T-helper 2 cell treated with Interferon-gamma antibody and Interleukin-4, amounts not matched to agents 5 μg/mL and 100 μg/mL, for 36 hours (primary cell): ENCODE measurements at regions not wholly inside any gene's neighbourhood (a gene's known extent, or its start where the extent isn't known, plus 50 kb on each side); places are given as distances from the start of the nearest gene placed in this dataset.
"Not testable (repeated sequence)": the region's sequence is repeated elsewhere in the genome, so short reads cannot be mapped to it uniquely, and the experiment has no call there.

Experiments
- DNase-seq: peaks from one replicate; pipeline ENCODE4 v3.0.0; 2021; ENCODE audit warnings: low spot score
- H3K27ac Mint-ChIP-seq: one replicate; pipeline ENCODE4 v1.8.0; 2021; ENCODE audit warnings: mild to moderate bottlenecking, mixed read lengths
- H3K27me3 Mint-ChIP-seq: one replicate; pipeline ENCODE4 v1.8.0; 2021; ENCODE audit warnings: low read depth, mixed read lengths
- H3K36me3 Mint-ChIP-seq: one replicate; pipeline ENCODE4 v1.8.0; 2021; ENCODE audit warnings: low read depth, mixed read lengths
- H3K4me1 Mint-ChIP-seq: one replicate; pipeline ENCODE4 v1.8.0; 2021; ENCODE audit warnings: low read depth, mixed read lengths
- H3K4me3 Mint-ChIP-seq: one replicate; pipeline ENCODE4 v1.8.0; 2022; ENCODE audit warnings: mild to moderate bottlenecking, moderate library complexity, mixed read lengths
- H3K9me3 Mint-ChIP-seq: one replicate; pipeline ENCODE4 v1.8.0; 2021; ENCODE audit warnings: mixed read lengths

DNA sequence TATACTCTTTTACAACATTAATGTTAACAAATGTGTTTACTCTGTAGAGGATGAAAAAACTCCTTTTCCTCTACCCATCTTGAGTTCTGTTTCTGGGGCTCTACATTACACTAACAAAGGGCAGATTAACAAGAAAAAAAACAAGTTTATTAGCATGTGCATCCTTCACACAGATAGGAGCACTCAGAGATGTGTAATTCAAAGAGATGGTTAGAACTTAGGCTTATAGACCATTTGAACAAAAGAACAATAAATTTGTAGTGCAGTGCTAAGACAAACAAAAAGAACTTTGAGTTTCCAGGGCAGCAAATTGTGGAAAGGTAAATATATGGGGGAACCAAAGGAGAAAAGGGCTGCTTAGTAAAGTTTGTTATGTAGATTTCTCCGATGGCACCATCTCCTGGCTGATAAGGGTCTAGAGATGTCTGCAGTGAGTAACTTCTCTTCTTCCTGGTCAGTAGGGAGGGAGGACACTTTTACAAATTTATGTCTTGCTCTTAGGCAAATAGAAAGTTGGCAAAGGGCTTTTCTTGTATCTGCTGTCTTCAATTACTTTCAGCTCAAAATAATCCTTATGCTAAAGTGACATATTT, 1249.9 kb upstream of the TENM3 start:
- Mint-ChIP-seq H3K27ac (no peak overlapping the region), H3K36me3 (no peaks in the 10 kb centered on the region), H3K27me3 (no peaks in the 10 kb centered on the region), H3K4me1 (no peaks in the 10 kb centered on the region), H3K4me3 (no peak overlapping the region), H3K9me3 (peaks cover 6% of the 10 kb centered on the region)
- DNase-seq: no peak

DNA sequence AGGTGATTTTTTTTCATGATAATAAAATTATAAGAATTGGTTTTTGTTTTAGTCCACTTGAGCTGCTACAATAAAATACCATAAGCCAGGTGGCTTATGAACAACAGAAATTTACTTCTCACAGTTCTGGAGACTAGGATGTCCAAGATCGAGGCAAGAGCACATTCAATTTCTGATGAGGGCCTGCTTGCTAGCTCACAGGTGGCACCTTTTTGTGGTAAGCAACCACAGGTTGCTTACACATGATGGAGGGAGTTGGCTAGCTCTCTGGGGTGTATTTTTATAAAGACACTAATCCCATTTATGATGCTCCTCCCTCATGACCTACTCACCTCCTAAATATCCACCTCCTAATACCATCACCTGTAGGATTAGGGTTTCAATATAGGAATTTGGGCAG, 1248.5 kb upstream of the TENM3 start:
- no peaks in the 10 kb centered on the region for H3K4me1 Mint-ChIP-seq
- no peak overlapping the region for H3K27ac Mint-ChIP-seq
- H3K9me3 Mint-ChIP-seq: peaks cover 6% of the 10 kb centered on the region
- H3K36me3 Mint-ChIP-seq: no peaks in the 10 kb centered on the region
- DNase-seq: no peak
- no peak overlapping the region for H3K4me3 Mint-ChIP-seq
- no peaks in the 10 kb centered on the region for H3K27me3 Mint-ChIP-seq

DNA sequence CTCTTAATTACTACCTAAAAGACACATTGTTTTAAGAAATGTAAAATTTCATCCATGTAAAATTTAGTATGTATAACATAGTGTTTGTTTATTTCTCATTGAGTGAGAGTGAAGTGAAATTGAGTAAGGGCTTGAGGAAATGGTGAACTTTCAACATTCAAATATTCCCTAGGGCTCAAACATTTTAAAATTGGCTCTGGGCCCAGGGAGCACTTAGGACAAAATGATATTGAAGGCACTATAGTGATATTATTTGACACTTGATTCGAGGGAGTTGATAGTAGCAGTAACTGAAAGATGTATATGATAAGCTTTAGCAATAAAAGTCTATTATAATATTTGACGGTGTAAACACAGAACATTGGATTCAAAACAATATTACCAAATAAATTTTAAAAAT, 1244.0 kb upstream of the TENM3 start:
- H3K36me3 Mint-ChIP-seq: no peaks in the 10 kb centered on the region
- peaks cover 13% of the 10 kb centered on the region for H3K9me3 Mint-ChIP-seq
- DNase-seq: no peak
- no peak overlapping the region for H3K27ac Mint-ChIP-seq
- H3K27me3 Mint-ChIP-seq: no peaks in the 10 kb centered on the region
- H3K4me3 Mint-ChIP-seq: no peak overlapping the region
- no peaks in the 10 kb centered on the region for H3K4me1 Mint-ChIP-seq

DNA sequence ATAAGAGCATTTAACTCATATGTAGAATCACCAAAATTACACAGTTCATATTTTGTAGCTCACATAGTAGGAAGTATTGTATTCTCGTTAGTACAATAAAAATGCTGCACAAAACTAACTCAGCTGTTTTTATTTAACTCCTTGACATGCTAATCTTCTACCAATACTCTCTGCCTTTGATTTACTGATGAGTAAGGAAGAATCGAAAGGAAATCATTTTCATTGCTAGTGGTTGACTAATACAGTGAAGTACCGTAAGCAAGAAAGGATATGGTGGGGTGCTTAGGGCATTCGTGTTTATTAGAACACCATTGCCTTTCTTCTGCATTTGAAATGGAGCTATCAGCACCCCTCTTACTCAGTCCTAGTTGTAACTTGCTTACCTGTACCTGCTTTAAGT, 1239.1 kb upstream of the TENM3 start:
- Mint-ChIP-seq H3K4me1 (no peaks in the 10 kb centered on the region), H3K27me3 (no peaks in the 10 kb centered on the region), H3K4me3 (no peak overlapping the region), H3K9me3 (peaks cover 20% of the 10 kb centered on the region), H3K27ac (no peak overlapping the region), H3K36me3 (no peaks in the 10 kb centered on the region)
- DNase-seq: no peak

DNA sequence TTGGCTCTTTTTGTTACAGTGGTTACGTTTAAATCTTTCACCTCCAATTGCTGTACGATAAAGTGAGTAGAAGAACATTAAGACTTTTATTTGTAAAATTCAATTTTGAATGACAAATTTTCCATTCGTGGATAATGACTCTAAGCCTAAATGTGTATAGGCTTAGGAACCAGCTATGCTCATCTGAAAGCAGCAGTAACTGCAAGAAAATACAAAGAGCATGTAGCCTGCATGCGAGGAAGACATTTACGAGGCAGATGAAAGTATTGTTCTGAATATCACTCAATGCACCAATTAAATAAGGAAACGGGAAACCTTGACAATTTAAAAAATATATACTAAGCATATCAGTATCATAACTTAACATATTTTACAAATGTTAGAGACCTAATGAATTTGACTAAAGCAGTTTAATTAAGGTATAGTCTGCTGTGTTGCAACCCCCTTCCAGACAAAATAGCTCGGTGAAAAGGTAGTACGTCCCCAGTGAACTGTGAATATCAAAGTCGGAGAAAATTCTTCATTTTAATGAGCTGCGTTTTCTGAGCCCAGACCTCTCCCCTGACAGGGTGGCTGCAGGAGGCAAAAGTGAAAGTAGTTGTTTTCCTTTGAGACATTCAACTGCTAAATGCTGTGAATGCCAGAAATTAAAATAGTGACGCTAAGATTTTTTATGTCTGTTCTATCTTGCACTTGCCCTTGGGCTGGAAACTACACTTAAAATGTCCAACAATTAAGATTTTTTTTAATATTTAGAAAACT, 1236.5 kb upstream of the TENM3 start:
- H3K4me1 Mint-ChIP-seq: no peaks in the 10 kb centered on the region
- peaks cover 19% of the 10 kb centered on the region for H3K9me3 Mint-ChIP-seq
- H3K27ac Mint-ChIP-seq: no peak overlapping the region
- DNase-seq: no peak
- no peaks in the 10 kb centered on the region for H3K36me3 Mint-ChIP-seq
- H3K4me3 Mint-ChIP-seq: no peak overlapping the region
- no peaks in the 10 kb centered on the region for H3K27me3 Mint-ChIP-seq

DNA sequence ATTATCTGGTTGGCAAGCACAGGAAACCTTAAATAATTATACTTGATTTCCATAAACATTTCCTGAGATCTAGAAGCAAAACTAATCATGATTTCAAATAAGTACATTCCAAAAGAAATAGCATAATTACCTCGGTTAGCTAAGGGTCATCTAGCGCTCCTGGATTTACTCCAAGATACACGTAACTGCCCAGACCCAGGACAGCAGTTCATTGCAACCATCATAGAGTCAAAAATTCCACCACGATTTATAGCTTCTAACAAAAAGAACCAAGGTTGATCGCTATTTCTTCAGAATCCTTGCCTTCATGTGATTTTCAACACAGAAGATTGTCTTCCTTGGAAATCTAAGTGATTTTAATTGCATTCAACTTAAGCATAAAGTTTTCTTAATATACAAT, 1235.5 kb upstream of the TENM3 start:
- H3K36me3 Mint-ChIP-seq: no peaks in the 10 kb centered on the region
- DNase-seq: no peak
- H3K9me3 Mint-ChIP-seq: peaks cover 20% of the 10 kb centered on the region
- no peaks in the 10 kb centered on the region for H3K4me1 Mint-ChIP-seq
- H3K27ac Mint-ChIP-seq: no peak overlapping the region
- H3K27me3 Mint-ChIP-seq: no peaks in the 10 kb centered on the region
- no peak overlapping the region for H3K4me3 Mint-ChIP-seq

DNA sequence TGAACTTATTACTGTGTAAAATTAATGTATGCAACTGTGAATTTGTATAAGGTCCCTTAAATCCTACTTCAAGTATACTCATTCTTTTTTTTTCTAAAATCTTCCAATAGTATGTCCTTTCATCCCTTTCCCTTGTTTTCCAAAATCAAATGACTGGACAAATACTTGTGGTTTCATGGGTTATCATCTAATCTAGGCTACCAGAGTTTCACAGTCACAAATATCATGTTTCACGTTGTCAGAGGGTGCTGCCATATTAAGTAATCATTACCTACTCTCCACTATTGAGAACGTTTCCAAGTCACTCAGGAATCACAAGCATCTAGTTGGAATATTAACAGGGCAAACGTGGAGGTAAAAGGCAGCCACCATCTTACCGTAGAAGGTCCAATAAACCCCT, 1235.0 kb upstream of the TENM3 start:
- DNase-seq: no peak
- H3K4me3 Mint-ChIP-seq: no peak overlapping the region
- no peaks in the 10 kb centered on the region for H3K4me1 Mint-ChIP-seq

DNA sequence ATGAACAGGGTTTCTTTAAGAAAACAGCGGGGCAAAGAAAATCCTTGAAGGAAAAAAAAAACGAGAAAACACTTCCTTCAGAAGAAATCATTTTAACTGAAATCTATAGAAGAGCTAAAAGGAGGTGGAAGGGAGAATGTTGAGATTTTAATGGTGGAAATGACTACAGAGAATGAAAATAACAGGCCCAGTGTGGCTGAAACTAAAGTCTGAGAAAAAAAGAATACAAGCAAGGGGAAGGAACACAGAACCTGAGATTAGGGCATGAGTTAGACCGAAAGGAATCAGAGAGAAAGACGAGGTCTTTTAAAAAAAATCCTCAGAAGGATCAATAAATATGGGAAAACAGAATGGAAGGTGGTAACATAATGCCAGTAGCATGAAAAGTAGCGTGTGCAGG, 1230.0 kb upstream of the TENM3 start:
- Mint-ChIP-seq H3K27me3 (no peaks in the 10 kb centered on the region), H3K27ac (no peak overlapping the region), H3K4me1 (no peaks in the 10 kb centered on the region), H3K4me3 (no peak overlapping the region), H3K9me3 (peaks cover 24% of the 10 kb centered on the region), H3K36me3 (no peaks in the 10 kb centered on the region)
- no peak for DNase-seq

More for the DNA sequence above, 1235.0 kb upstream of the TENM3 start:
- no peaks in the 10 kb centered on the region for H3K36me3 Mint-ChIP-seq
- H3K27ac Mint-ChIP-seq: no peak overlapping the region
- peaks cover 24% of the 10 kb centered on the region for H3K9me3 Mint-ChIP-seq
- no peaks in the 10 kb centered on the region for H3K27me3 Mint-ChIP-seq

DNA sequence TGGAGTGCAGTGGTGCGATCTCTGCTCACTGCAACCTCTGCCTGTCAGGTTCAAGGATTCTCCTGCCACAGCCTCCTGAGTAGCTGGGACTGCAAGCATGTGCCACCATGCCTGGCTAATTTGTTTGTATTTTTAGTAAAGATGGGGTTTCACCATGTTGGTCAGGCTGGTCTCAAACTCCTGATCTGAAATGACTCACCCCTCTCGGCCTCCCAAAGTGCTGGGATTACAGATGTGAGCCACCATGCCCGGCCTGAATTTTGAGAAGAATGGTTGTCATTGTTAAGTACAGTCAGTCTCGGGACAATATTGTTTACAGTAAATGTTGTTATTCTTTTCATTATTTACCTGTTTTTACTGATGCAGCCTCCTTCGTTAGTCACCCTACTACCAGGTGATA, 1226.2 kb upstream of the TENM3 start:
- Mint-ChIP-seq H3K27ac (no peak overlapping the region), H3K4me1 (no peaks in the 10 kb centered on the region), H3K27me3 (no peaks in the 10 kb centered on the region), H3K36me3 (no peaks in the 10 kb centered on the region), H3K4me3 (no peak overlapping the region), H3K9me3 (peaks cover 23% of the 10 kb centered on the region)
- DNase-seq: no peak

DNA sequence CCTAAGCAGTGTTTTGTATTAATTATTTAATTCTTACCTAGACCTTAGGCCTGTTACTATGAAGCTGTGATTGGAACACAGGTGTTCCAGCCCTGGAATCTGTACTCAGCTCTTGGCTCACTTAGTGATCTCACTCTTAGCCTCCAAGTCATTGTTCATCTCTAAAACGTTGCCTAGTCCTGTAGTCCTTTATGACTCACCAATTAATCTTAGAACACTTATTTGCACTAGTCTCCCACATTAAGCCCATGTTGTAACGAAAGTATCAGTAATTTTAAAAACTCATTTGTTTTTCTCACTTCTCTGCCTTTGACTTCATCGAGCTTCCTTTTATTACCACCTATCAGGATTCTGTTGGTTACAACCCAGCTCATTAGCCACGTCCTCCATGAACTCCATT, 1224.7 kb upstream of the TENM3 start:
- Mint-ChIP-seq H3K36me3 (no peaks in the 10 kb centered on the region), H3K4me3 (no peak overlapping the region), H3K9me3 (peaks cover 18% of the 10 kb centered on the region), H3K27ac (no peak overlapping the region), H3K4me1 (no peaks in the 10 kb centered on the region), H3K27me3 (no peaks in the 10 kb centered on the region)
- no peak for DNase-seq

DNA sequence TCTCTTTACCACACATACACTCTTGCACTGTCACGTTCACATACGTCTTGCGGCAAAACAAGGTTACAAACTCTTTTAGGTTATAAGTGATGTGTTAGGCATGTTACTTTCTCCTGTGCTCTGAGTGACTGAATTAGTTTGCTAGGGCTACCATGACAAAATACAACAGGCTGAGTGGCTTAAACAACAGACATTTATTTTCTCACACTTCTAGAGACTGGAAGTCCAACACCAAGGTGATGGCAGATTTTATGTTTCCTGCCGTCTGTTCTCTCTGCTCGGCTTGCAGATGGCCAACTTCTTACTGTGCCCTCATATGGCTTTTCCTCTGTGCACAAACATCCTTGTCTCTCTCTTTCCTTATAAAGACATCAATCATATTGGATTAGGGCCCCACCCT, 1224.3 kb upstream of the TENM3 start:
- Mint-ChIP-seq H3K4me1 (no peaks in the 10 kb centered on the region), H3K36me3 (no peaks in the 10 kb centered on the region)

DNA sequence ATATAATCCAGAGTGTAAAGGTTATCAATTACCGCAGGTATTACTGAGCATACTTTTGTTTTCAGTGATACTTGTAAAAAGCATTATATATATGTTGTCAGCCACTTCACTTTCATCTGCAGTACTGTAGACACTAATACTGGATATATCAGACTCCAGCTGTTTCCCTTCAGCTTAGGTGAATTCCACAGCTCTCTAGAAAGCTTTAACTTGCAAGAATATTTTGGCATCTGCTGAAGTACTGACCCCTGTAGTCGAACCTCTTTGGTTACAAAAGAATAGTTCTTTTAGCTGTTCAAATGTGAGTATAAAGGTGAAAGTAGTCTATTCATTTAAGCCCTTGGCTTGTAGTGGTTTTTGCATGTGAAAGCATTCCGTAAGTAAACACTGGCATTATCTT, 1222.7 kb upstream of the TENM3 start:
- H3K4me3 Mint-ChIP-seq: no peak overlapping the region
- no peaks in the 10 kb centered on the region for H3K36me3 Mint-ChIP-seq
- DNase-seq: no peak
- peaks cover 14% of the 10 kb centered on the region for H3K9me3 Mint-ChIP-seq
- H3K27ac Mint-ChIP-seq: no peak overlapping the region
- no peaks in the 10 kb centered on the region for H3K4me1 Mint-ChIP-seq
- no peaks in the 10 kb centered on the region for H3K27me3 Mint-ChIP-seq

More for the DNA sequence above, 1224.3 kb upstream of the TENM3 start:
- H3K9me3 Mint-ChIP-seq: peaks cover 13% of the 10 kb centered on the region
- H3K27me3 Mint-ChIP-seq: no peaks in the 10 kb centered on the region
- DNase-seq: no peak
- H3K4me3 Mint-ChIP-seq: no peak overlapping the region
- H3K27ac Mint-ChIP-seq: no peak overlapping the region

DNA sequence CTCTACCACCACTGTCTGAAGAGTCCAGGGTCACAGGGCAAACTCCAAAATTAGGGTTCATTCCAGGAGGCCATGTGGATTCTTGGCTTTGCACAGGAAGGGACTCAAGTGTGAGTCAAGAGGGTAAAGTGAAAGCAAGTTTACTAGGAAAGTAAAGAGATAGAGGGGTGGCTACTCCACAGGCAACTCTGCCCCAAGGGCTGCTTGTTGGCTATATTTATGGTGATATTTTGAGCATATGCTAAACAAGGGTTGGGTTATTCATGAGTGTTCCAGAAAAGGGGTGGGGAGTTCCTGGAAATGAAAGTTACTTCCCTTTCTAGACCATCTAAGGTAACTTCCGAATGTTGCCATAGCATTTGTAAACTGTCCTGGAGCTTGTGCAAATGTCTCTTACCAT, 1222.0 kb upstream of the TENM3 start:
- Mint-ChIP-seq H3K27me3 (no peaks in the 10 kb centered on the region), H3K9me3 (peaks cover 14% of the 10 kb centered on the region), H3K4me1 (no peaks in the 10 kb centered on the region), H3K4me3 (no peak overlapping the region), H3K36me3 (no peaks in the 10 kb centered on the region), H3K27ac (no peak overlapping the region)
- no peak for DNase-seq

DNA sequence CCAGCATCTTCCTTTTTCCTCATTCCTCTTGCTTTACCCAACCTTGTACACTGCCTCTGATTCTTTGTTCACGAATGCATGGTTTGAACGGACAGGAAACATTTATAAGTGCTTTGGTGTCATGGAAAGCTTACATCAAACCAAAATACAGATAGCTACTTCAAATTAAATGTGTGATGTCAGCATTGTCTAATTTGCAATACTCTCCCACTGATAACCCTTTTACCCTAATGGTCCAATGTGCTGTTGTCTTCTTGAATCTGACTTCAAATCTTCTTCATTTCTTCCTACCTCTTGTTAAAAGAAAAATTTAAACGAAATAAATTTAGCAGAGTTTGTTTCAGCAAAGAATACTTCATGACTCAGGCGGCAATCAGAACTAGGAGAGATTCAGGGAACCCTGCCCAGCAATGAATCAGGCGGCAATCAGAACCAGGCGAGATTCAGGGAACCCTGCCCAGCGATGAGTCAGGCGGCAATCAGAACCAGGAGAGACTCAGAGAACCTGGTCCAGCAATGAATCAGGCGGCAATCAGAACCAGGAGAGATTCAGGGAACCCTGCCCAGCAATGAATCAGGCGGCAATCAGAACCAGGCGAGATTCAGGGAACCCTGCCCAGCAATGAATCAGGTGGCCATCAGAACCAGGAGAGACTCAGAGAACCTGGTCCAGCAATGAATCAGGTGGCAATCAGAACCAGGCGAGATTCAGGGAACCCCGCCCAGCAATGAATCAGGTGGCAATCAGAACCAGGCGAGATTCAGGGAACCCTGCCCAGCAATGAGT, 1212.9 kb upstream of the TENM3 start:
- H3K4me1 Mint-ChIP-seq, H3K27ac Mint-ChIP-seq, H3K4me3 Mint-ChIP-seq, DNase-seq, H3K36me3 Mint-ChIP-seq, H3K27me3 Mint-ChIP-seq: not testable (repeated sequence)
- peaks cover 28% of the 10 kb centered on the region for H3K9me3 Mint-ChIP-seq
